HG03521 (cell line): ENCODE measurements at regions not wholly inside any gene's neighbourhood (a gene's known extent, or its start where the extent isn't known, plus 50 kb on each side); places are given as distances from the start of the nearest gene placed in this dataset.

Experiments
- ATAC-seq: cut with Tn5 transposase; IDR thresholded peaks from one replicate; pipeline ENCODE4 v1.9.1; 2021; ENCODE audit warnings: mild to moderate bottlenecking, moderate library complexity; ENCODE audit not compliant: unreplicated experiment

- no peak for ATAC-seq
Measured at GRCh38 chr12:88413646-88414045, 166.6 kb downstream of the KITLG start.

GRCh38 chr12:88416155-88416554, 164.1 kb downstream of the KITLG start:
- ATAC-seq: no peak

GRCh38 chr12:88416786-88417185, 163.5 kb downstream of the KITLG start:
- no peak for ATAC-seq

- no peak for ATAC-seq
Measured at GRCh38 chr12:88417531-88417930, 162.7 kb downstream of the KITLG start.

- no peak for ATAC-seq
Measured at GRCh38 chr12:88418856-88419497, 161.3 kb downstream of the KITLG start.

GRCh38 chr12:88419794-88420193, 160.5 kb downstream of the KITLG start:
- no peak for ATAC-seq

GRCh38 chr12:88420457-88420856, 159.8 kb downstream of the KITLG start:
- no peak for ATAC-seq

- ATAC-seq: no peak
Measured at GRCh38 chr12:88424791-88425730, 155.2 kb downstream of the KITLG start.

GRCh38 chr12:88428350-88428749, 151.9 kb downstream of the KITLG start:
- ATAC-seq: no peak

- ATAC-seq: no peak
Measured at GRCh38 chr12:88431246-88431645, 149.0 kb downstream of the KITLG start.

- no peak for ATAC-seq
Measured at GRCh38 chr12:88432531-88433490, 147.5 kb downstream of the KITLG start.

- peak; percentile 67 for ATAC-seq
Measured at GRCh38 chr12:88433997-88434703, 146.1 kb downstream of the KITLG start.

- no peak for ATAC-seq
Measured at GRCh38 chr12:88435334-88436076, 144.8 kb downstream of the KITLG start.

- ATAC-seq: no peak
Measured at GRCh38 chr12:88437226-88437625, 143.0 kb downstream of the KITLG start.
